Activated CD4-positive, alpha-beta memory T cell treated with anti-CD3 and anti-CD28 coated beads for 36 hours (primary cell): ENCODE measurements at regions not wholly inside any gene's neighbourhood (a gene's known extent, or its start where the extent isn't known, plus 50 kb on each side); places are given as distances from the start of the nearest gene placed in this dataset.
"Not testable (repeated sequence)": the region's sequence is repeated elsewhere in the genome, so short reads cannot be mapped to it uniquely, and the experiment has no call there.

ENCODE experiments used
- CTCF ChIA-PET: fragments of 350-600 bp; sonication (Branson Sonifier 250); formaldehyde crosslinking; loops from one replicate; lab custom pipeline; 2021; ENCODE audit warnings: antibody characterized with exemption, inconsistent platforms; lab: Charles Lee
- POLR2A ChIA-PET: fragments of 350-600 bp; sonication (Branson Sonifier 250); formaldehyde crosslinking; loops from one replicate; lab custom pipeline; 2021; ENCODE audit warnings: antibody characterized with exemption; lab: Charles Lee
- DNase-seq: peaks from one replicate; pipeline ENCODE4 v3.0.0-alpha.2; 2020
- H3K27ac Mint-ChIP-seq: one replicate; pipeline ENCODE4 v1.8.0; 2021; ENCODE audit warnings: mixed read lengths
- H3K27me3 Mint-ChIP-seq: one replicate; pipeline ENCODE4 v1.8.0; 2021; ENCODE audit warnings: mixed read lengths
- H3K36me3 Mint-ChIP-seq: one replicate; pipeline ENCODE4 v1.8.0; 2021; ENCODE audit warnings: mixed read lengths
- H3K4me1 Mint-ChIP-seq: one replicate; pipeline ENCODE4 v1.8.0; 2021; ENCODE audit warnings: low read depth, mixed read lengths
- H3K4me3 Mint-ChIP-seq: one replicate; pipeline ENCODE4 v1.8.0; 2021; ENCODE audit warnings: mild to moderate bottlenecking, mixed read lengths
- H3K9me3 Mint-ChIP-seq: one replicate; pipeline ENCODE4 v1.8.0; 2021; ENCODE audit warnings: mixed read lengths
- intact Hi-C: fragments of 100-400 bp; cut with micrococcal nuclease; formaldehyde crosslinking; loops from one replicate; pipeline ENCODE4 v1.15.1; 2023

GRCh38 chr11:38672445-38672844, 2074.4 kb upstream of the RAG2 start:
- Mint-ChIP-seq H3K36me3 (no peaks in the 10 kb centered on the region), H3K27me3 (no peaks in the 10 kb centered on the region), H3K9me3 (peaks cover 19% of the 10 kb centered on the region), H3K4me3 (no peak overlapping the region), H3K4me1 (no peaks in the 10 kb centered on the region), H3K27ac (no peak overlapping the region)
- CTCF ChIA-PET, result no interaction called here
- no peak for DNase-seq
- intact Hi-C loops, result no loop called here
- POLR2A ChIA-PET, result no interaction called here

GRCh38 chr11:38667359-38667758, 2069.3 kb upstream of the RAG2 start:
- Mint-ChIP-seq H3K27me3 (no peaks in the 10 kb centered on the region), H3K4me1 (no peaks in the 10 kb centered on the region), H3K9me3 (peaks cover 5% of the 10 kb centered on the region), H3K36me3 (no peaks in the 10 kb centered on the region), H3K4me3 (no peak overlapping the region), H3K27ac (no peak overlapping the region)
- intact Hi-C loops, result no loop called here
- ChIA-PET CTCF (no interaction called here), POLR2A (no interaction called here)
- DNase-seq, result no peak

GRCh38 chr11:38648604-38649003, 2050.6 kb upstream of the RAG2 start:
- H3K27me3 Mint-ChIP-seq, result no peaks in the 10 kb centered on the region
- ChIA-PET CTCF (no interaction called here), POLR2A (no interaction called here)
- peaks cover 6% of the 10 kb centered on the region for H3K9me3 Mint-ChIP-seq
- no peak overlapping the region for H3K4me3 Mint-ChIP-seq
- H3K4me1 Mint-ChIP-seq, result no peaks in the 10 kb centered on the region
- DNase-seq, result no peak
- no peak overlapping the region for H3K27ac Mint-ChIP-seq
- intact Hi-C loops, result no loop called here
- H3K36me3 Mint-ChIP-seq, result no peaks in the 10 kb centered on the region

DNA sequence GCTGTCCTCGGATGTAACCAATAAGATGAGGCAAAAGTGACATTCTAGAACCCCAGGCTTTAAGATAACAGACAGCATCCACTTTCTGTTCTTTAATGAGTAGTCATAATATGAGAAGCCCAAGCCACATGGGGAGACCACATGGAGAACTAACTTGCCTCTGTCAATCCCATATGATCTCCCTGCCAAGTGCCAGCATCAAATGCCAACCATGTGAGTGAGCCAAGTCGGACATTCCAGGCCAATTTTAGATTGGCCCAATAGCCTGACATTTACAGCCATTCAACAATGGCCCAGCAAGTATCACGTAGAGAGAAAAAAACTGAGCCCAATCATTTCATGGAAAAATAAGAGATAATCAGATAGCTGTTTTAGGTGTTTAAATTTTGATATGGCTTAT, 2048.3 kb upstream of the RAG2 start:
- intact Hi-C loops, result no loop called here

DNA sequence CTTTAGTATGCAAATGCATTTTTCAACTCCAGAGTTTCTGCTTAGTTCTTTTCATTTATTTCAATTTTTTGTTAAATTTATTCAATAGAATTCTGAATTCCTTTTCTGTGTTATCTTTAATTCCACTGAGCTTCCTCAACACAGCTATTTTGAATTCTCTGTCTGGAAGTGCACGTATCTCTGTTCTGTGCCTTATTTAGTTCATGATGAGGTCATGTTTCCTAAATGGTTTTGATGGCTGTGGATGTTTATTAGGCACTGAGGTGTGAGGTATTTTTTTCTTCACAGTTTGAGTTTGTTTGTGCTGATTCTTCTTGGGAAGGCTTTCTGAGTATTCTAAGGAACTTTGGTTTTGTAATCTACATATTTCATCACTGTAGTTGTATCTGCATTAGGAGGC, 2042.8 kb upstream of the RAG2 start:
- H3K27ac Mint-ChIP-seq, result no peak overlapping the region
- no peaks in the 10 kb centered on the region for H3K36me3 Mint-ChIP-seq
- H3K4me3 Mint-ChIP-seq, result no peak overlapping the region
- POLR2A ChIA-PET, result no interaction called here
- no peaks in the 10 kb centered on the region for H3K27me3 Mint-ChIP-seq
- H3K4me1 Mint-ChIP-seq, result no peaks in the 10 kb centered on the region
- intact Hi-C loops, result no loop called here
- H3K9me3 Mint-ChIP-seq, result peaks cover 24% of the 10 kb centered on the region
- CTCF ChIA-PET, result no interaction called here
- DNase-seq, result no peak

More for the DNA sequence above, 2048.3 kb upstream of the RAG2 start:
- no peak overlapping the region for H3K27ac Mint-ChIP-seq
- no peaks in the 10 kb centered on the region for H3K27me3 Mint-ChIP-seq
- ChIA-PET POLR2A (no interaction called here), CTCF (no interaction called here)
- peaks cover 11% of the 10 kb centered on the region for H3K9me3 Mint-ChIP-seq
- no peaks in the 10 kb centered on the region for H3K36me3 Mint-ChIP-seq
- no peak overlapping the region for H3K4me3 Mint-ChIP-seq
- DNase-seq, result no peak
- H3K4me1 Mint-ChIP-seq, result no peaks in the 10 kb centered on the region

DNA sequence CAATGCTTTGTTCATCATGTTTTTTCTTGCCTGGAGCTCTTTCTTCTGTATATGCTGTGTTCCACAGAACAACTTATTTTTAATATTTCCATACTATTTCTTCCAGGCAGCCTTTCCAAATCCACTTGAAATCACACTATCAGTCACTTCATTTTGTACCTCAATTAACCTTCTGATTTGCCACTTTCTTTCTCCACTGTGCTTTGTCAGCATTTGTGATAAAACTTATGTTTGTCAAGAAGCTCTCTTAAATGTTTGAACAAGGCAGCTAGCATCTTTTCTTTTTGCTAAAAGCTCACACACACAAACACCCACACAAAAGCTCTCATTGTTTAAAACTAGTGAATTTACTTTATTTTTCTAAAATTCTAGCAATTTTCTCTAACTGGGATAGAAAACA, 2014.7 kb upstream of the RAG2 start:
- intact Hi-C loops, result no loop called here
- Mint-ChIP-seq H3K36me3 (no peaks in the 10 kb centered on the region), H3K4me3 (no peak overlapping the region), H3K4me1 (no peaks in the 10 kb centered on the region), H3K9me3 (peaks cover 16% of the 10 kb centered on the region), H3K27me3 (no peaks in the 10 kb centered on the region), H3K27ac (no peak overlapping the region)
- CTCF ChIA-PET, result no interaction called here
- POLR2A ChIA-PET, result no interaction called here
- DNase-seq, result no peak

- H3K27me3 Mint-ChIP-seq, intact Hi-C loops, H3K27ac Mint-ChIP-seq, H3K9me3 Mint-ChIP-seq, H3K4me1 Mint-ChIP-seq, DNase-seq, H3K36me3 Mint-ChIP-seq, CTCF ChIA-PET, POLR2A ChIA-PET, H3K4me3 Mint-ChIP-seq: not testable (repeated sequence)
Measured at GRCh38 chr11:38601371-38601770, 2003.3 kb upstream of the RAG2 start.

DNA sequence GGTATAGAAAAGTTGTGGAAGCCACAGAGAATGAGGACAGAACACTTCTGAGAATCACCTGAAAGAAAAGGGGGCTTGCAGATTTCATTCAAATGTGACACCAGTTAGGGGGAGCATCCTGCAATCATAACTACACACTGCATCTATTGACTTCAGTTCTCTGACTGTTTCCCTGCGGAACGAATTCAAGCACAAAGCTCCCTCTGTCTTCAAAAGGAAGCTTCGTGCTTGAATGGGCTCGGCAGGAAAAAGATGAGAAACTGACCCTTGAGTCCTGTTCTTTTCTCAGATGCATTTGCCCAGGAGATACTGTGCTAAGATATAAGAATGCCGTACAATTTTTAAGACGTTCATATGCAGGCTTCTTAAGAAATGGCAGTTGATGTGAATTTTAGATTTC, 2000.4 kb upstream of the RAG2 start:
- no peaks in the 10 kb centered on the region for H3K27me3 Mint-ChIP-seq
- intact Hi-C loops, result no loop called here

GRCh38 chr11:38595359-38596016, 1997.5 kb upstream of the RAG2 start:
- POLR2A ChIA-PET, result not testable (repeated sequence)

More for the DNA sequence above, 2000.4 kb upstream of the RAG2 start:
- POLR2A ChIA-PET, result no interaction called here
- no peak overlapping the region for H3K27ac Mint-ChIP-seq
- CTCF ChIA-PET, result no interaction called here
- H3K4me3 Mint-ChIP-seq, result no peak overlapping the region
- no peak for DNase-seq
- H3K9me3 Mint-ChIP-seq, result peaks cover 6% of the 10 kb centered on the region
- H3K36me3 Mint-ChIP-seq, result no peaks in the 10 kb centered on the region
- no peaks in the 10 kb centered on the region for H3K4me1 Mint-ChIP-seq

DNA sequence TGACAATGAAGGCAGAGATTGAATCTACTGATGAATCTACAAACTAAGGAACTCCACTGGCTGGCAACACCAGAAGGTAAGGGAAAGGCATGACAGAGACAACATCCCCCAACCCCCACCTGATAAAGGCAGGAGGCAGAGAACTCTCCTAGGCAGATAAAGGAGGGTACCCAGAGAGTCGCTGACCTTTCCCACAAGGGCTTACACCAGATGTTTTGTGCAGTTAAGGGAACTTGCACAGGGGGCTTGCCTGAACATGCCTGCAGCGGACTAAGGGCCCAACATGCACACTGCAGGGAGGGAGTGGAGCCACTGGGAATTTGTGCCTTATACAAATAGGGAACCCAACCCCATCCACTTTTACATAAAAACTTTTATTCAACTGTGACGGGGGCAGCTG, 1996.9 kb upstream of the RAG2 start:
- no peaks in the 10 kb centered on the region for H3K27me3 Mint-ChIP-seq
- no peak for DNase-seq
- CTCF ChIA-PET, result no interaction called here

More at GRCh38 chr11:38595359-38596016, 1997.5 kb upstream of the RAG2 start:
- H3K4me1 Mint-ChIP-seq, DNase-seq, H3K36me3 Mint-ChIP-seq, H3K27me3 Mint-ChIP-seq, H3K4me3 Mint-ChIP-seq, H3K9me3 Mint-ChIP-seq, CTCF ChIA-PET, intact Hi-C loops, H3K27ac Mint-ChIP-seq: not testable (repeated sequence)

DNA sequence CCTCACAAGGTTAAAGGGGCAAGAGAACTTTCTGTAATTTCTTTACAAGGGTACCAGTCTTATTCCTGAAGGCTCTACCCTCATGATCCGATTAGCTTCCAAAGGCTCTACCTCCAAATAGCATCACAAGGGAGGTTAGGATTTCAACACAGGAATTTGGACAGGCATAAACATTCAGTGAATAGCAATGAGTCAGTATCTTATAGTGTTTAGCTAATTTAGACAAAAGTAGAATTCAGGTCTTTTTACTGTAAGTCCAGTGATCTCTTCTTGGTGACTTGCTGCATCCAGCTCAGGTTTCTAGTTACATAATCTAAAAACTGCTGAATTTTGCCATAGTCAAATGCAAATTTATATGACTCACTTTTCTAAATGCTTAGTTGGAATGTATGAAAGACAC, 1995.6 kb upstream of the RAG2 start:
- Mint-ChIP-seq H3K4me1 (no peaks in the 10 kb centered on the region), H3K27me3 (no peaks in the 10 kb centered on the region), H3K27ac (no peak overlapping the region), H3K4me3 (no peak overlapping the region), H3K36me3 (no peaks in the 10 kb centered on the region), H3K9me3 (peaks cover 2% of the 10 kb centered on the region)
- ChIA-PET POLR2A (no interaction called here), CTCF (interaction anchor here (0.7 kb wide), 1 partner anchor 11 kb away, joined by 3 read pairs; no protein-coding TSS in a partner anchor)
- intact Hi-C loops, result no loop called here
- DNase-seq, result no peak

More for the DNA sequence above, 1996.9 kb upstream of the RAG2 start:
- intact Hi-C loops, result no loop called here
- no peak overlapping the region for H3K27ac Mint-ChIP-seq
- H3K36me3 Mint-ChIP-seq, result no peaks in the 10 kb centered on the region
- H3K9me3 Mint-ChIP-seq, result peaks cover 2% of the 10 kb centered on the region
- no peak overlapping the region for H3K4me3 Mint-ChIP-seq
- POLR2A ChIA-PET, result no interaction called here
- no peaks in the 10 kb centered on the region for H3K4me1 Mint-ChIP-seq

DNA sequence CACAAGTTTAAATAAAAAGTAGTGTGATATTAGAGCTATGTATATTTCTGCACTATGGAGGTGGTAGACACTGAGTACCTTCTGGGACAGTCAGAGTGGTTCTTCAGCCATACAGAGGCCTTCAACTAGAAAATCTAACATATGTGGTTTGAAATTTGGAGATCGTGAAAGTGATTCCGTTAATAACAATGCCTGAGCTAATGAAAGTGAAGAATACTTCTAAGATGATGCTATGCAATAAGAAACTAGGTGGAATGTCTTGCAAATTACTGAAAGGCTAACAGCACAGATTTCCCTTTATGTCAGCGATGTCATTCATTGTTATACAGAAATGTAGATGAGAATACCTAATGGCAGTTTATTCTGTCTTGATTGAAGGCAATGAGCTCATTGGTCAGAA, 1984.7 kb upstream of the RAG2 start:
- Mint-ChIP-seq H3K27ac (no peak overlapping the region), H3K9me3 (peaks cover 23% of the 10 kb centered on the region), H3K36me3 (no peaks in the 10 kb centered on the region), H3K4me1 (no peaks in the 10 kb centered on the region), H3K4me3 (no peak overlapping the region), H3K27me3 (no peaks in the 10 kb centered on the region)
- ChIA-PET POLR2A (no interaction called here), CTCF (interaction anchor here (0.8 kb wide), 1 partner anchor 10 kb away, joined by 3 read pairs; no protein-coding TSS in a partner anchor)
- no peak for DNase-seq
- intact Hi-C loops, result no loop called here

GRCh38 chr11:38582151-38582550, 1984.1 kb upstream of the RAG2 start:
- H3K27me3 Mint-ChIP-seq, result no peaks in the 10 kb centered on the region
- peaks cover 28% of the 10 kb centered on the region for H3K9me3 Mint-ChIP-seq
- no peak overlapping the region for H3K27ac Mint-ChIP-seq
- no peaks in the 10 kb centered on the region for H3K4me1 Mint-ChIP-seq
- intact Hi-C loops, result no loop called here
- no peaks in the 10 kb centered on the region for H3K36me3 Mint-ChIP-seq
- ChIA-PET POLR2A (no interaction called here), CTCF (no interaction called here)
- no peak for DNase-seq
- no peak overlapping the region for H3K4me3 Mint-ChIP-seq
